K562 (cell line): ENCODE measurements at regions not wholly inside any gene's neighbourhood (a gene's known extent, or its start where the extent isn't known, plus 50 kb on each side); places are given as distances from the start of the nearest gene placed in this dataset.

Experiments
- BCOR ChIP-seq: fragments of 450-650 bp; IDR thresholded peaks from 2 replicates; pipeline ENCODE4 v1.6.1; 2016
- POLR2A ChIP-seq: fragments of 450-650 bp; conservative IDR thresholded peaks from 2 replicates; pipeline ENCODE4 v1.6.1; 2016
- ZNF146 ChIP-seq: IDR thresholded peaks from one replicate; pipeline ENCODE4 v1.6.1; 2018; ENCODE audit warnings: missing compliant biosample characterization; ENCODE audit not compliant: unreplicated experiment
- TF ChIP-seq, protein P1 (sequence below): sonication (generic); formaldehyde crosslinking; IDR thresholded peaks from 2 replicates; pipeline ENCODE4 v1.8.0; 2022; ENCODE audit warnings: mild to moderate bottlenecking, missing genetic modification reagents, borderline replicate concordance
- TF ChIP-seq, protein P2 (sequence below): fragments of 250-450 bp; sonication (Bioruptor Pico); IDR thresholded peaks from 2 replicates; pipeline ENCODE4 v1.8.0; 2021; ENCODE audit warnings: moderate library complexity, mild to moderate bottlenecking, inconsistent platforms
- TF ChIP-seq, protein P3 (sequence below): fragments of 250-450 bp; sonication (Bioruptor Pico); IDR thresholded peaks from 2 replicates; pipeline ENCODE4 v1.4.0; 2020; ENCODE audit warnings: mild to moderate bottlenecking, moderate library complexity
- TF ChIP-seq, protein P4 (sequence below), 2 experiments: fragments of 450-650 bp; formaldehyde crosslinking in 1 of 2; IDR thresholded peaks; 2 replicates each; pipeline versions ENCODE4 v1.4.0 to v1.6.1; 2014 to 2020; ENCODE audit warnings: mild to moderate bottlenecking in 2 of 2, borderline replicate concordance in 1 of 2, low read depth in 1 of 2
- TF ChIP-seq, protein P5 (sequence below), 2 experiments: fragments of 450-650 bp in 1 of 2; IDR thresholded peaks; 2 replicates each; pipeline ENCODE4 v1.6.1; 2011 to 2017; ENCODE audit warnings: low read depth in 2 of 2, antibody characterized with exemption in 1 of 2, borderline replicate concordance in 1 of 2, low read length in 1 of 2, mild to moderate bottlenecking in 1 of 2, mixed read lengths in 1 of 2; ENCODE audit not compliant: control insufficient read depth in 1 of 2

DNA sequence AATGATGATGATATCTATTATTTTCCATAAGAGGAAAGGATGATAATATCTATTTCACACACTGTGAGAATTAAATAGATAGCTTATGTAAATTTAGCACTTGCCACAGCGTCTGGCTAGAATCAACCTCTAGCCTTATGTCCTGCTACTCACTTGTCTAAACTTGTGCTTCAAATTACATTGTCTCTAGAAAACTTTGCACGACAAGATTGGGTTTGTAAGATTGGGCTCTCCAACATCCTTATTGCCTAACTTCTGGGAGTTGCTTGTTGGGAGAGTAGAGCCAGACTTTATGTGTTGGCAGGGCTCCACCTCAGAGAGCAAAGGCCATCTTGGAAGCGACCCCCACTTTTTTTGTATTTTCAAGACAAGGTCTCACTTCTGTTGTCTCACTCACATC lies 50.0 kb upstream of the POGK start (continued):
- TF ChIP-seq, protein P1, sequence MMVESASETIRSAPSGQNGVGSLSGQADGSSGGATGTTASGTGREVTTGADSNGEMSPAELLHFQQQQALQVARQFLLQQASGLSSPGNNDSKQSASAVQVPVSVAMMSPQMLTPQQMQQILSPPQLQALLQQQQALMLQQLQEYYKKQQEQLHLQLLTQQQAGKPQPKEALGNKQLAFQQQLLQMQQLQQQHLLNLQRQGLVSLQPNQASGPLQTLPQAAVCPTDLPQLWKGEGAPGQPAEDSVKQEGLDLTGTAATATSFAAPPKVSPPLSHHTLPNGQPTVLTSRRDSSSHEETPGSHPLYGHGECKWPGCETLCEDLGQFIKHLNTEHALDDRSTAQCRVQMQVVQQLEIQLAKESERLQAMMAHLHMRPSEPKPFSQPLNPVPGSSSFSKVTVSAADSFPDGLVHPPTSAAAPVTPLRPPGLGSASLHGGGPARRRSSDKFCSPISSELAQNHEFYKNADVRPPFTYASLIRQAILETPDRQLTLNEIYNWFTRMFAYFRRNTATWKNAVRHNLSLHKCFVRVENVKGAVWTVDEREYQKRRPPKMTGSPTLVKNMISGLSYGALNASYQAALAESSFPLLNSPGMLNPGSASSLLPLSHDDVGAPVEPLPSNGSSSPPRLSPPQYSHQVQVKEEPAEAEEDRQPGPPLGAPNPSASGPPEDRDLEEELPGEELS (CRISPR knock-in tag), result no peak
- TF ChIP-seq, protein P2, sequence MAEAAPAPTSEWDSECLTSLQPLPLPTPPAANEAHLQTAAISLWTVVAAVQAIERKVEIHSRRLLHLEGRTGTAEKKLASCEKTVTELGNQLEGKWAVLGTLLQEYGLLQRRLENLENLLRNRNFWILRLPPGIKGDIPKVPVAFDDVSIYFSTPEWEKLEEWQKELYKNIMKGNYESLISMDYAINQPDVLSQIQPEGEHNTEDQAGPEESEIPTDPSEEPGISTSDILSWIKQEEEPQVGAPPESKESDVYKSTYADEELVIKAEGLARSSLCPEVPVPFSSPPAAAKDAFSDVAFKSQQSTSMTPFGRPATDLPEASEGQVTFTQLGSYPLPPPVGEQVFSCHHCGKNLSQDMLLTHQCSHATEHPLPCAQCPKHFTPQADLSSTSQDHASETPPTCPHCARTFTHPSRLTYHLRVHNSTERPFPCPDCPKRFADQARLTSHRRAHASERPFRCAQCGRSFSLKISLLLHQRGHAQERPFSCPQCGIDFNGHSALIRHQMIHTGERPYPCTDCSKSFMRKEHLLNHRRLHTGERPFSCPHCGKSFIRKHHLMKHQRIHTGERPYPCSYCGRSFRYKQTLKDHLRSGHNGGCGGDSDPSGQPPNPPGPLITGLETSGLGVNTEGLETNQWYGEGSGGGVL (CRISPR knock-in tag), result no peak
- TF ChIP-seq POLR2A, result no peak
- TF ChIP-seq, protein P3, sequence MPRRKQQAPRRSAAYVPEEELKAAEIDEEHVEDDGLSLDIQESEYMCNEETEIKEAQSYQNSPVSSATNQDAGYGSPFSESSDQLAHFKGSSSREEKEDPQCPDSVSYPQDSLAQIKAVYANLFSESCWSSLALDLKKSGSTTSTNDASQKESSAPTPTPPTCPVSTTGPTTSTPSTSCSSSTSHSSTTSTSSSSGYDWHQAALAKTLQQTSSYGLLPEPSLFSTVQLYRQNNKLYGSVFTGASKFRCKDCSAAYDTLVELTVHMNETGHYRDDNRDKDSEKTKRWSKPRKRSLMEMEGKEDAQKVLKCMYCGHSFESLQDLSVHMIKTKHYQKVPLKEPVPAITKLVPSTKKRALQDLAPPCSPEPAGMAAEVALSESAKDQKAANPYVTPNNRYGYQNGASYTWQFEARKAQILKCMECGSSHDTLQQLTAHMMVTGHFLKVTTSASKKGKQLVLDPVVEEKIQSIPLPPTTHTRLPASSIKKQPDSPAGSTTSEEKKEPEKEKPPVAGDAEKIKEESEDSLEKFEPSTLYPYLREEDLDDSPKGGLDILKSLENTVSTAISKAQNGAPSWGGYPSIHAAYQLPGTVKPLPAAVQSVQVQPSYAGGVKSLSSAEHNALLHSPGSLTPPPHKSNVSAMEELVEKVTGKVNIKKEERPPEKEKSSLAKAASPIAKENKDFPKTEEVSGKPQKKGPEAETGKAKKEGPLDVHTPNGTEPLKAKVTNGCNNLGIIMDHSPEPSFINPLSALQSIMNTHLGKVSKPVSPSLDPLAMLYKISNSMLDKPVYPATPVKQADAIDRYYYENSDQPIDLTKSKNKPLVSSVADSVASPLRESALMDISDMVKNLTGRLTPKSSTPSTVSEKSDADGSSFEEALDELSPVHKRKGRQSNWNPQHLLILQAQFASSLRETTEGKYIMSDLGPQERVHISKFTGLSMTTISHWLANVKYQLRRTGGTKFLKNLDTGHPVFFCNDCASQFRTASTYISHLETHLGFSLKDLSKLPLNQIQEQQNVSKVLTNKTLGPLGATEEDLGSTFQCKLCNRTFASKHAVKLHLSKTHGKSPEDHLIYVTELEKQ (CRISPR knock-in tag), result no peak
- TF ChIP-seq, protein P4, sequence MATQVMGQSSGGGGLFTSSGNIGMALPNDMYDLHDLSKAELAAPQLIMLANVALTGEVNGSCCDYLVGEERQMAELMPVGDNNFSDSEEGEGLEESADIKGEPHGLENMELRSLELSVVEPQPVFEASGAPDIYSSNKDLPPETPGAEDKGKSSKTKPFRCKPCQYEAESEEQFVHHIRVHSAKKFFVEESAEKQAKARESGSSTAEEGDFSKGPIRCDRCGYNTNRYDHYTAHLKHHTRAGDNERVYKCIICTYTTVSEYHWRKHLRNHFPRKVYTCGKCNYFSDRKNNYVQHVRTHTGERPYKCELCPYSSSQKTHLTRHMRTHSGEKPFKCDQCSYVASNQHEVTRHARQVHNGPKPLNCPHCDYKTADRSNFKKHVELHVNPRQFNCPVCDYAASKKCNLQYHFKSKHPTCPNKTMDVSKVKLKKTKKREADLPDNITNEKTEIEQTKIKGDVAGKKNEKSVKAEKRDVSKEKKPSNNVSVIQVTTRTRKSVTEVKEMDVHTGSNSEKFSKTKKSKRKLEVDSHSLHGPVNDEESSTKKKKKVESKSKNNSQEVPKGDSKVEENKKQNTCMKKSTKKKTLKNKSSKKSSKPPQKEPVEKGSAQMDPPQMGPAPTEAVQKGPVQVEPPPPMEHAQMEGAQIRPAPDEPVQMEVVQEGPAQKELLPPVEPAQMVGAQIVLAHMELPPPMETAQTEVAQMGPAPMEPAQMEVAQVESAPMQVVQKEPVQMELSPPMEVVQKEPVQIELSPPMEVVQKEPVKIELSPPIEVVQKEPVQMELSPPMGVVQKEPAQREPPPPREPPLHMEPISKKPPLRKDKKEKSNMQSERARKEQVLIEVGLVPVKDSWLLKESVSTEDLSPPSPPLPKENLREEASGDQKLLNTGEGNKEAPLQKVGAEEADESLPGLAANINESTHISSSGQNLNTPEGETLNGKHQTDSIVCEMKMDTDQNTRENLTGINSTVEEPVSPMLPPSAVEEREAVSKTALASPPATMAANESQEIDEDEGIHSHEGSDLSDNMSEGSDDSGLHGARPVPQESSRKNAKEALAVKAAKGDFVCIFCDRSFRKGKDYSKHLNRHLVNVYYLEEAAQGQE (IDR thresholded peaks at IDR 0.05; ENCODE audit: borderline replicate concordance), result no peak
- TF ChIP-seq, protein P4 (CRISPR knock-in tag; IDR thresholded peaks at IDR 0.05; ENCODE audit: low read depth), result no peak
- TF ChIP-seq, protein P5, sequence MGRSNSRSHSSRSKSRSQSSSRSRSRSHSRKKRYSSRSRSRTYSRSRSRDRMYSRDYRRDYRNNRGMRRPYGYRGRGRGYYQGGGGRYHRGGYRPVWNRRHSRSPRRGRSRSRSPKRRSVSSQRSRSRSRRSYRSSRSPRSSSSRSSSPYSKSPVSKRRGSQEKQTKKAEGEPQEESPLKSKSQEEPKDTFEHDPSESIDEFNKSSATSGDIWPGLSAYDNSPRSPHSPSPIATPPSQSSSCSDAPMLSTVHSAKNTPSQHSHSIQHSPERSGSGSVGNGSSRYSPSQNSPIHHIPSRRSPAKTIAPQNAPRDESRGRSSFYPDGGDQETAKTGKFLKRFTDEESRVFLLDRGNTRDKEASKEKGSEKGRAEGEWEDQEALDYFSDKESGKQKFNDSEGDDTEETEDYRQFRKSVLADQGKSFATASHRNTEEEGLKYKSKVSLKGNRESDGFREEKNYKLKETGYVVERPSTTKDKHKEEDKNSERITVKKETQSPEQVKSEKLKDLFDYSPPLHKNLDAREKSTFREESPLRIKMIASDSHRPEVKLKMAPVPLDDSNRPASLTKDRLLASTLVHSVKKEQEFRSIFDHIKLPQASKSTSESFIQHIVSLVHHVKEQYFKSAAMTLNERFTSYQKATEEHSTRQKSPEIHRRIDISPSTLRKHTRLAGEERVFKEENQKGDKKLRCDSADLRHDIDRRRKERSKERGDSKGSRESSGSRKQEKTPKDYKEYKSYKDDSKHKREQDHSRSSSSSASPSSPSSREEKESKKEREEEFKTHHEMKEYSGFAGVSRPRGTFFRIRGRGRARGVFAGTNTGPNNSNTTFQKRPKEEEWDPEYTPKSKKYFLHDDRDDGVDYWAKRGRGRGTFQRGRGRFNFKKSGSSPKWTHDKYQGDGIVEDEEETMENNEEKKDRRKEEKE (IDR thresholded peaks at IDR 0.05; ENCODE audit: borderline replicate concordance in 1 of 2, control insufficient read depth in 1 of 2, low read depth in 2 of 2, low read length in 1 of 2), result no peak
- TF ChIP-seq ZNF146 (CRISPR knock-in tag), result no peak
- TF ChIP-seq BCOR, result no peak
